ENCODE measurements at regions not wholly inside any gene's neighbourhood (a gene's known extent, or its start where the extent isn't known, plus 50 kb on each side); places are given as distances from the start of the nearest gene placed in this dataset.

DNA sequence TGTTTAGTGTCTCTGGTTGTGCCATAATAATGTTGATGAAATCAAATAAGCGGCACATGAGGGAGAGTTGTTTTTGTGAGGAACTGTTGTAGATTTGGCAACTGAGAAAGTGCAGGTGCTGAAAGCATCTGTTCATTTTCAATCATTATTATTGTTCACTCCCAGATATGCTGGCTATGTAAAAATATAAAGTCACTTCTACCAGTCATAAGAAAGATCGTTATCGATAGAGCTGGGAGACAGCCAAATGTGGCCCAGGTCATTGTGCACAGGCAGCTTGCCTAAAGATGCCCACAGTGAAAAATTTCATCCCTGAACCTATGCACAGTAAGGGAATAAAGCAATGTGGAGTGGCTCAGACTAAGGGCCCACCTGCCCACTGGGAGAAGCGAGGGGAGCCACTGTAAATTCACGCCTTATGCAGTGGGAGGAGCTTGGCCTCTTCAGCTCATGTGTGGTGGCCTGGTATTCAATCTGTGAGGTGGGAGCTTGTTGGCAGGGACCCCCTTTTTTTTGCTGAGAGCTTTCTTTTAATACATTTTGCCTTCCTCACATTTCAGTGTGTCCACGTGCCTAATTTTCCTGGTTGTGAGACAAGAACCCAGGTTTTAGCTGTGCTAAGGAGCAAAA is 1490.8 kb upstream of the TMEM132C start:
- no peak for DNase-seq (ENCODE audit: extremely low read depth, low read depth)
- TF ChIP-seq, protein P1, sequence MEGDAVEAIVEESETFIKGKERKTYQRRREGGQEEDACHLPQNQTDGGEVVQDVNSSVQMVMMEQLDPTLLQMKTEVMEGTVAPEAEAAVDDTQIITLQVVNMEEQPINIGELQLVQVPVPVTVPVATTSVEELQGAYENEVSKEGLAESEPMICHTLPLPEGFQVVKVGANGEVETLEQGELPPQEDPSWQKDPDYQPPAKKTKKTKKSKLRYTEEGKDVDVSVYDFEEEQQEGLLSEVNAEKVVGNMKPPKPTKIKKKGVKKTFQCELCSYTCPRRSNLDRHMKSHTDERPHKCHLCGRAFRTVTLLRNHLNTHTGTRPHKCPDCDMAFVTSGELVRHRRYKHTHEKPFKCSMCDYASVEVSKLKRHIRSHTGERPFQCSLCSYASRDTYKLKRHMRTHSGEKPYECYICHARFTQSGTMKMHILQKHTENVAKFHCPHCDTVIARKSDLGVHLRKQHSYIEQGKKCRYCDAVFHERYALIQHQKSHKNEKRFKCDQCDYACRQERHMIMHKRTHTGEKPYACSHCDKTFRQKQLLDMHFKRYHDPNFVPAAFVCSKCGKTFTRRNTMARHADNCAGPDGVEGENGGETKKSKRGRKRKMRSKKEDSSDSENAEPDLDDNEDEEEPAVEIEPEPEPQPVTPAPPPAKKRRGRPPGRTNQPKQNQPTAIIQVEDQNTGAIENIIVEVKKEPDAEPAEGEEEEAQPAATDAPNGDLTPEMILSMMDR (IDR thresholded peaks at IDR 0.05; ENCODE audit: low read depth, low read length, missing control alignments): no peak
- no peak overlapping the region for H3K4me3 ChIP-seq (replicated peaks; ENCODE audit: low read depth, low read length)

DNA sequence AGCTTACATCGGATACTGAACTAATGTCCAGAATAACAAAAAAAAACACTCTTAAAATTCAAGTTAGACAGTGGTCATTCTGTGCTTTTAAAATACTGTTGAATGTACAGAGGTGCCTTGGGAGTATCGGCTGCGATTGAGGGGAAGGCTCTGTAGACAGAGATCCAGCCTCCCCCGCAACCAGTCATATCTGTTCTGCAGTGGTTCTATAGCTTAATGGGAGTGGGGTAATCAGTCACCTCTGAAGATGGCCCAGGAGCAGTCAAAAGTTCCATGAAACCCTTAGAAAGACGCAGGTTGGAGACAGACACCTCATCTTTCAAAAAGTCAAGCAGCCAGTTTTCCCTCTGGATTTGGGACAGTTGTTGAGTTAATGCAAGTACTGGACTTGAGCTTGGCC is 1486.6 kb upstream of the TMEM132C start:
- DNase-seq (ENCODE audit: extremely low read depth, low read depth): no peak
- TF ChIP-seq, protein P1 (IDR thresholded peaks at IDR 0.05; ENCODE audit: low read depth, low read length, missing control alignments): no peak

DNA sequence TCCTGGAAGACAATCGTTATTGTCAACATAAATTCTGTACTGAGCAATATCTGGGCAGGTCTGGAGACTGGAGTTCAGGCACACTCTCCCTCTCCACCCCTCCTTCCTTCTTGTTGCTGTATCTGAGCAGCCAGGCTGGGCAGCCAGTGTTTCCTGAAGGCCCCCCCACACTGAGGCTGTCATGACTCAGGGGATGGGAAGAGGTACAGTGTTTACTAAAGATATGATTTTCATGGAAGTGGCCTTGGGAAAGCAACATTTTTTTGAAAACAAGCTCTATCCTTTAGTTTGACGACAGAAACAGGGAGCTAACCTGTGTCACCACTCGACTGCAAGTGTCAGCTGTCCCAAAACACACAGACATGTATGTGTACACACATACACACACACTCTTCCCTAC is 1485.4 kb upstream of the TMEM132C start:
- DNase-seq (ENCODE audit: extremely low read depth, low read depth): no peak
- TF ChIP-seq, protein P1 (IDR thresholded peaks at IDR 0.05; ENCODE audit: low read depth, low read length, missing control alignments): no peak
- H3K4me3 ChIP-seq (replicated peaks; ENCODE audit: low read depth, low read length): no peak overlapping the region

More for the DNA sequence above, 1486.6 kb upstream of the TMEM132C start:
- H3K4me3 ChIP-seq (replicated peaks; ENCODE audit: low read depth, low read length): no peak overlapping the region

DNA sequence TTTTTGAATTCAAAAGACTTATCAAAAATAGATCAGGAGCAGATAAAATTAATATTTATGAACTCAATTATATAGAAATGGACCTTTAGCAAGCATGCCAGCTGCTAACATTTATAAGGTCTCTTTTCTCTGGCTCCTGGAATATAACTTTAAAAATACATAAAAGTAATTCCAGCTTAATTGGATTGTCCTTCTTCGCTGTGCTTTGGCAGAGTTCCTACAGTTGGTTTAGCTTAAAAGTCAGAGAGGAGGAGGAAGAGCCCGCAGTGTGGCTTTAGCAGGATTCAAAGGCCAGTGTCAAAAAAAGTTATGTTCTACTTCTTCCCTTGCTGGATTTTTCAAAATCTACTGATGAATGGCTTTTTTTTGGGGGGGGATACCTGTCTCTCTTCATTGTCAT is 1484.9 kb upstream of the TMEM132C start:
- TF ChIP-seq, protein P1 (IDR thresholded peaks at IDR 0.05; ENCODE audit: low read depth, low read length, missing control alignments): no peak
- no peak for DNase-seq (ENCODE audit: extremely low read depth, low read depth)
- H3K4me3 ChIP-seq (replicated peaks; ENCODE audit: low read depth, low read length): no peak overlapping the region

DNA sequence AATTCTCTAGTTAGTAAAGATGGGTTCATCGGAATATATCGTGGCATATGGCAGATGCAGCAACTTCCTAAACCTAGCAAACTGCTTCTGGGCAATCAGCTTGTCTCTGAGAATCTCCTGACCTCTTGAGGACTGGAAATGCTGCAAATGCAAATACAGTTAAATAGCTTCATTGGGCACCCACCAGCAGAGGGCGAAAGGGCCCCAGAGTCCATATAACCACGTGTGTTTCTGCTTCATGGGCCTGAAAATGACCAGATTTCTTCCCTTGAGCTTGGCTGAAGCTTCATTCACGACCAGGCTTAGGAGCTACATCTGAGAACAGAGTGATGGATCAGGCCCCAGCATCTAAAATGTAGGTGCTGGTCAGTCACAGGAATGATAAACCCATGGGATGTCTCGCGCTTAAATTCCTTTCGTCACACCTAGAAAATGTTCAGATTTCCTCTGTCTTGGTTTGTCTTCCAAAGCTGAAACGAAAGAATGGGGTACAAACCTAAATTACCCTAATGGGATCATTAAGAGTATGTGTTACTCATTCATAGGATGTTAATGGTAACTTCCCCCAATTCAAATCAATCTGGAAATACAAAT is 1482.5 kb upstream of the TMEM132C start:
- TF ChIP-seq, protein P1 (IDR thresholded peaks at IDR 0.05; ENCODE audit: low read depth, low read length, missing control alignments): peak; percentile 25
- no peak for DNase-seq (ENCODE audit: extremely low read depth, low read depth)
- no peak overlapping the region for H3K4me3 ChIP-seq (replicated peaks; ENCODE audit: low read depth, low read length)

DNA sequence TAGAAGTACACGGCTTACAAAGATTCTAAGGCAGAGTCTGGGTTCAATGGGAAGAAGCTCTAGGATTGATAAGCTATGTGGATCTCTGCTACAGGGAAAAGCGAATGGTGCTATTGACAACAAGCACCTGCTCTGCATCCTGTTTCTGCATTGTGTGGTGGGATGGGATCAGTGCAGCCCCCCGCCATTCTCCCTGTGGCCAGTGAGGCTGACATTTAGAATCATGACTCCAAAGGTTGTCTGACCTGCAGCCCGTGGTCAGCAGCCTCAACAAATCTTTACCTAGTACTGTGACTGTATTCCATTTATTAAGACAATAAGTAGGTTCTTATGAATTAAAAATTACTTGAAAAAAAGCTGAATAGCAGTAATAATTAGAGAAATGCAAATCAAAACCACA is 1477.0 kb upstream of the TMEM132C start:
- DNase-seq (ENCODE audit: extremely low read depth, low read depth): no peak
- TF ChIP-seq, protein P1 (IDR thresholded peaks at IDR 0.05; ENCODE audit: low read depth, low read length, missing control alignments): no peak
- no peak overlapping the region for H3K4me3 ChIP-seq (replicated peaks; ENCODE audit: low read depth, low read length)
